PC-3 (cell line): ENCODE measurements at regions not wholly inside any gene's neighbourhood (a gene's known extent, or its start where the extent isn't known, plus 50 kb on each side); places are given as distances from the start of the nearest gene placed in this dataset.

Experiments
- ATAC-seq: fragments of 200-7000 bp; cut with Tn5 transposase; 2 replicates; pipeline ENCODE4 v1.9.1; 2020; ENCODE audit warnings: mild to moderate bottlenecking, moderate library complexity
- BruUV-seq: library from RNA; stranded (reverse); fragments of 400-500 nt; replicated peaks from 2 replicates; lab custom pipeline; 2021; lab: Mats Ljungman, UMichigan
- CTCF ChIA-PET: fragments of 300-600 bp; sonication (Branson Sonifier 250); formaldehyde crosslinking; loops from one replicate; lab custom pipeline; 2022; ENCODE audit warnings: antibody characterized with exemption; lab: Charles Lee
- POLR2A ChIA-PET: fragments of 300-600 bp; sonication (Branson Sonifier 250); formaldehyde crosslinking; loops from one replicate; lab custom pipeline; 2022; ENCODE audit warnings: antibody characterized with exemption; ENCODE audit not compliant: unreplicated experiment; lab: Charles Lee
- DNase-seq: peaks from one replicate; pipeline ENCODE4 v3.0.0-alpha.2; 2015
- H2AFZ ChIP-seq: fragments of 300-600 bp; sonication (generic); 2 replicates; pipeline ENCODE4 v1.6.0; 2016; ENCODE audit warnings: antibody characterized with exemption, low read length
- H3F3A ChIP-seq: fragments of 300-600 bp; sonication (generic); one replicate; pipeline ENCODE4 v1.6.0; 2017; ENCODE audit warnings: antibody characterized with exemption, low read length, control low read depth, mild to moderate bottlenecking; ENCODE audit not compliant: unreplicated experiment
- H3K27ac ChIP-seq: fragments of 300-600 bp; sonication (generic); 2 replicates; pipeline ENCODE4 v1.5.1; 2016; ENCODE audit warnings: mild to moderate bottlenecking, low read length
- H3K27me3 ChIP-seq: fragments of 300-600 bp; sonication (generic); 2 replicates; pipeline ENCODE4 v1.6.1; 2016; ENCODE audit warnings: low read length, mixed read lengths
- H3K36me3 ChIP-seq: fragments of 300-600 bp; sonication (generic); 2 replicates; pipeline ENCODE4 v1.6.1; 2016; ENCODE audit warnings: low read depth, mixed run types, low read length, mixed read lengths
- H3K4me1 ChIP-seq: fragments of 300-600 bp; sonication (generic); 2 replicates; pipeline ENCODE4 v1.5.1; 2016; ENCODE audit warnings: low read length; ENCODE audit not compliant: insufficient read depth
- H3K4me2 ChIP-seq: fragments of 300-600 bp; sonication (generic); 2 replicates; pipeline ENCODE4 v1.6.0; 2016; ENCODE audit warnings: low read length
- H3K4me3 ChIP-seq: fragments of 300-600 bp; sonication (generic); 2 replicates; pipeline ENCODE4 v1.5.1; 2016; ENCODE audit warnings: mild to moderate bottlenecking, low read length, mixed read lengths
- H3K79me2 ChIP-seq: fragments of 300-600 bp; sonication (generic); 2 replicates; pipeline ENCODE4 v1.6.1; 2017; ENCODE audit warnings: low read length, mixed read lengths
- H3K9ac ChIP-seq: fragments of 300-600 bp; sonication (generic); 2 replicates; pipeline ENCODE4 v1.6.0; 2016; ENCODE audit warnings: mild to moderate bottlenecking, low read length
- H3K9me2 ChIP-seq: fragments of 300-600 bp; sonication (generic); replicated peaks from 2 replicates; pipeline ENCODE4 v1.6.1; 2016; ENCODE audit warnings: mixed run types, low read length, mixed read lengths
- H3K9me3 ChIP-seq: fragments of 300-600 bp; sonication (generic); 2 replicates; pipeline ENCODE4 v1.6.1; 2016; ENCODE audit warnings: low read length, mixed read lengths
- H4K20me1 ChIP-seq: fragments of 300-600 bp; sonication (generic); 2 replicates; pipeline ENCODE4 v1.6.1; 2016; ENCODE audit warnings: low read length, mixed read lengths
- EZH2 ChIP-seq: fragments of 300-600 bp; sonication (generic); IDR thresholded peaks from one replicate; pipeline ENCODE4 v1.6.1; 2017; ENCODE audit warnings: antibody characterized with exemption, mild to moderate bottlenecking, low read length; ENCODE audit not compliant: unreplicated experiment
- EZH2phosphoT487 ChIP-seq: fragments of 300-600 bp; sonication (generic); IDR thresholded peaks from 2 replicates; pipeline ENCODE4 v1.6.1; 2018; ENCODE audit warnings: mild to moderate bottlenecking, antibody characterized with exemption, low read length, borderline replicate concordance
- intact Hi-C: fragments of 100-400 bp; cut with micrococcal nuclease; formaldehyde crosslinking; loops from 2 replicates; pipeline ENCODE4 v1.9.0; 2023
- TF ChIP-seq, protein P1 (sequence below): fragments of 300-600 bp; sonication (generic); conservative IDR thresholded peaks from 2 replicates; pipeline ENCODE4 v1.5.1; 2017; ENCODE audit warnings: antibody characterized with exemption, low read depth, mild to moderate bottlenecking, low read length

DNA sequence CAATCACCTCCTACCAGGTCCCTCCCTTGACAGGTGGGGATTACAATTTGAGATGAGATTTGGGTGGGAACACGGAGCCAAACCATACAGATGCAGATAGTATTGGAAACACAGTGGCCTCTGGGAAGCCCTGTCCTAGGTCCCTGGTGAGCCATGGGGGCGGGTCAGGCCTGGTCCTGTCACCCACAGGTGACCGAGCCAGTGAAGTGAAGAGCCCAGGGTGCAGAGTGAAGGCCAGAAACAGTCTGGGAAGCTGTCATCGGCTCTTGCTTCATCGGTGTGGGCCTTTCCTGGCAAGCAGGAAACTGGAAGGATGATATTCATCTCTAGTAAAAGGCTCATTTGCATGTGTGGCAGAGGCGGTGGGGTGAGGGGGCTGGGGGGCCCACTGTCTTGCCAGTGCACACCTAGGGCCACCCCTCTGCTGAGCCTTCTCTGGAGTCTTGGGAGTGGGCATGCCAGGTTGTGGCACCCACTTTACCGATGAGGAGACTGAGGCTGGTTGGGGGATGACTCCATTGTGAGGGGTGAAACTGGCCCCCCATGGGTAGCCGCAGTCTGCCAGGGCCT, 290.6 kb downstream of the NDUFA10 start:
- Histone ChIP-seq H3K79me2 (no peaks in the 10 kb centered on the region), H3K4me1 (no peaks in the 10 kb centered on the region), H3K4me2 (no peak overlapping the region), H3K36me3 (no peaks in the 10 kb centered on the region), H3K9me3 (no peaks in the 10 kb centered on the region), H3K27me3 (peaks cover 33% of the 10 kb centered on the region), H2AFZ (no peak overlapping the region), H3F3A (no peaks in the 10 kb centered on the region), H3K9me2 (no peaks in the 10 kb centered on the region), H3K4me3 (no peak overlapping the region), H4K20me1 (no peaks in the 10 kb centered on the region), H3K9ac (no peak overlapping the region), H3K27ac (no peak overlapping the region)
- intact Hi-C loops, result no loop called here
- POLR2A ChIA-PET, result no interaction called here
- ATAC-seq (no peak), DNase-seq (no peak)
- CTCF ChIA-PET, result no interaction called here
- TF ChIP-seq EZH2phosphoT487 (no peak), EZH2 (no peak)
- TF ChIP-seq, protein P1, sequence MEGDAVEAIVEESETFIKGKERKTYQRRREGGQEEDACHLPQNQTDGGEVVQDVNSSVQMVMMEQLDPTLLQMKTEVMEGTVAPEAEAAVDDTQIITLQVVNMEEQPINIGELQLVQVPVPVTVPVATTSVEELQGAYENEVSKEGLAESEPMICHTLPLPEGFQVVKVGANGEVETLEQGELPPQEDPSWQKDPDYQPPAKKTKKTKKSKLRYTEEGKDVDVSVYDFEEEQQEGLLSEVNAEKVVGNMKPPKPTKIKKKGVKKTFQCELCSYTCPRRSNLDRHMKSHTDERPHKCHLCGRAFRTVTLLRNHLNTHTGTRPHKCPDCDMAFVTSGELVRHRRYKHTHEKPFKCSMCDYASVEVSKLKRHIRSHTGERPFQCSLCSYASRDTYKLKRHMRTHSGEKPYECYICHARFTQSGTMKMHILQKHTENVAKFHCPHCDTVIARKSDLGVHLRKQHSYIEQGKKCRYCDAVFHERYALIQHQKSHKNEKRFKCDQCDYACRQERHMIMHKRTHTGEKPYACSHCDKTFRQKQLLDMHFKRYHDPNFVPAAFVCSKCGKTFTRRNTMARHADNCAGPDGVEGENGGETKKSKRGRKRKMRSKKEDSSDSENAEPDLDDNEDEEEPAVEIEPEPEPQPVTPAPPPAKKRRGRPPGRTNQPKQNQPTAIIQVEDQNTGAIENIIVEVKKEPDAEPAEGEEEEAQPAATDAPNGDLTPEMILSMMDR, result no peak
- BruUV-seq, result no TSS peak

DNA sequence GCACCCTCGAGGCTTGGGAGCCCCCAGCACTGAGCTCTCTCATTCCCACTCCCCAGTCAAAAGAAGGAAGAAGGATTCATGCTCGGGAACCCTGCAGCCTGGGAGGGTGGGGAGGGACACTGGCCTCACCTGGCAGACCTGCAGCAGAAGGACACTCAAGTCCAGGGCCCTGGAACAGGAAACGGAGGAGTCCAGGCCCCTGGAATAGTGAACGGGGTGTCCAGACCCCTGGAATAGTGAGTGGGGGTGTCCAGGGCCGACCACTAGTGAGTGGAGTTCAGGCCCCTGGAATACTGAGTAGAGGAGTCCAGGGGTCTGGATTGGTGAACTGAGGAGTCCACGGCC, 292.5 kb downstream of the NDUFA10 start:
- H3K4me3 ChIP-seq, result no peak overlapping the region
- no TSS peak for BruUV-seq
- CTCF ChIA-PET, result no interaction called here

DNA sequence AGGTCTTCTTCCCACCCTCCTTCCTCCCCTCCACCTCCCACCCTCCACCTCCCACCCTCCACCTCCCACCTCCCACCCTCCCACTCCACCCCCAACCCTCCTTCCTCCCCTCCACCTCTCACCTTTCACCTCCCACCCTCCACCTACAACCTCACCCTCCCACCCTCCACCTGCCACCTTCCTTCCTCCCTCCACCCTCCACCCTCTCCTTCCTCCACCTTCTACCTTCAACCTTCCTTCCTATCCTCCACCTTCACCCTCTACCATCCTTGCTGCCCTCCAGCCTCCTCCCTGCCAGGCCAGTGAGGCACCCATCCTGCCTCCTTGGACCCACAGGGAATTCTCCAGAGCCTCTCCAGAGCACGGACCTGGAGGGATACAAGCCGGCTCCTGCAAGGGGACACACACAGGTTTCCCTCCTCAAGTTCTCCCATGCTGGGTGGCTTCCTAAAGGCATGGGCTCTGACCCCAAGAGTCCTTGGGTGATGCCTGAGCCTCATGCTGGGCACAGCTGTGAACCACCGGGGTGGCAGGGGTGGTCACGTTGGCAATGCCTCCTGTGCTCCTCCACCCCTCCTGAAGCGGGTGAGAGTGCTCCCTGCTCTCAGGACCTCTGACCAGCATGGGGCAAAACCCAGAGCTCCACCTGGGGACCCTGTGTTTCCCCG, 293.0 kb downstream of the NDUFA10 start:
- H3K4me3 ChIP-seq, result no peak overlapping the region
- no TSS peak for BruUV-seq
- ATAC-seq (no peak), DNase-seq (no peak)
- no peaks in the 10 kb centered on the region for H3F3A ChIP-seq
- no peak overlapping the region for H3K4me2 ChIP-seq
- CTCF ChIA-PET, result no interaction called here
- H3K27me3 ChIP-seq, result peaks cover 28% of the 10 kb centered on the region
- POLR2A ChIA-PET, result no interaction called here
- no peaks in the 10 kb centered on the region for H3K79me2 ChIP-seq
- H3K9ac ChIP-seq, result no peak overlapping the region
- no peaks in the 10 kb centered on the region for H3K36me3 ChIP-seq
- H3K9me3 ChIP-seq, result no peaks in the 10 kb centered on the region
- no peak overlapping the region for H2AFZ ChIP-seq
- H4K20me1 ChIP-seq, result no peaks in the 10 kb centered on the region
- H3K4me1 ChIP-seq, result no peaks in the 10 kb centered on the region
- H3K27ac ChIP-seq, result no peak overlapping the region
- TF ChIP-seq, protein P1, result no peak
- TF ChIP-seq EZH2phosphoT487, result no peak
- H3K9me2 ChIP-seq, result no peaks in the 10 kb centered on the region
- intact Hi-C loops, result no loop called here

More for the DNA sequence above, 292.5 kb downstream of the NDUFA10 start:
- Histone ChIP-seq H3K36me3 (no peaks in the 10 kb centered on the region), H3K79me2 (no peaks in the 10 kb centered on the region), H3K9me2 (no peaks in the 10 kb centered on the region), H3K9ac (no peak overlapping the region), H4K20me1 (no peaks in the 10 kb centered on the region), H3K27ac (no peak overlapping the region), H3K4me2 (no peak overlapping the region), H3K27me3 (peaks cover 23% of the 10 kb centered on the region), H3K4me1 (no peaks in the 10 kb centered on the region), H3F3A (no peaks in the 10 kb centered on the region), H2AFZ (no peak overlapping the region), H3K9me3 (no peaks in the 10 kb centered on the region)
- TF ChIP-seq EZH2 (no peak), EZH2phosphoT487 (no peak)
- TF ChIP-seq, protein P1, result no peak
- DNase-seq, result no peak
- POLR2A ChIA-PET, result no interaction called here
- intact Hi-C loops, result no loop called here
- ATAC-seq, result no peak
